NOMO-1 (cell line): ENCODE measurements at regions not wholly inside any gene's neighbourhood (a gene's known extent, or its start where the extent isn't known, plus 50 kb on each side); places are given as distances from the start of the nearest gene placed in this dataset.
"Not testable (repeated sequence)": the region's sequence is repeated elsewhere in the genome, so short reads cannot be mapped to it uniquely, and the experiment has no call there.

Experiments
- DNase-seq, 2 experiments: peaks; one replicate each; lab custom pipeline; 2025; ENCODE audit not compliant: unreplicated experiment in 2 of 2; lab: John Stamatoyannopoulos, UW

DNA sequence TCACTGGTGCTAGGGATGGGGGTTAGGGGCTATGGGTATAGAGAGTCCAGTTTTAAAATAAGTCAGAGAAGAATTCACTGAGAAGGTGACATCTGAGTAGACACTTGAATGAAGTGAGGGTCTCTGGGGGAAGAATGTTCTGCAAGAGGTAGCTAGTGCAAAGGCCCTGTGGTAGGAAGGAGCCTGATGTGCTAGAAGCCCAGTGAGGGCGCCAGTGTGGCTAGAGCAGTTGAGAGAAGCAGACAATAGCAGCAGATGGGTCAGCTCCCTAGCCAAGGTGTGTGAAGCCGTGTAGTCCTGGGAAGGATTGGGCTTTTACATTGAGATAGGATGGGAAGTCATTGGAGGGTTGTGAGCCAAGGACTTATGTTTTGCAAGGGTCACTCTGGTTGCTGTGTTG, 105.8 kb upstream of the PELI1 start:
- DNase-seq: no peak

DNA sequence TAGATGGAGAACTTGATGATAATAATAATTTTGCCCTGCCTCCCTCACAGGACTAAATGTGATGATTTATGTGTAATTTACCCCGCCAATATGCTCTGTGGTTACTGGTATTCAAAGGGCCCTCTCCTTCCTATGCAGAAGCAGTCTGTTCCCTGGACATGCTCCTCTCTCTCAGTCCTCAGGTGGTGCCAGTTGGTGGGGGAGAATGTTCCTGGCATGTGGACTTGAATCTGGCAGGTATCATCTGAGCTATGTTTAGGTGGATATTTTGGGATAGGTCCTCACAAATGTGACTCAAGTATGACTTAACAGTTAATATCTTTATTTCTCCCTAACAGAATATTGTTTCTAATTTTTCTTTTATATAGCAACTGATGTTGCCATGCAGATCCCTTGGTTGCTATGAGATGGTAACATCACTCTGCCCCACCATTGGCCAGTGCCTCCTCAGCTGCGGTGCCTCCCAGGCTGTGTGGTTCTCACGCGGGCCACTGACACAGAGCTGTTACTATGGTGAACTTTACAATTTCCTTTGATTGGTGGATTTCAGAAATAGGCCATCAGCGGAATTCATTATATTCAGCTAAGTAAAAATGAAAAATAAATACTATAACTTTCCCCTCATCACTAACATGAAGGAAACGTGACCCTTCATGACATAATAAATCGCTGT, 106.7 kb upstream of the PELI1 start:
- DNase-seq: no peak

DNA sequence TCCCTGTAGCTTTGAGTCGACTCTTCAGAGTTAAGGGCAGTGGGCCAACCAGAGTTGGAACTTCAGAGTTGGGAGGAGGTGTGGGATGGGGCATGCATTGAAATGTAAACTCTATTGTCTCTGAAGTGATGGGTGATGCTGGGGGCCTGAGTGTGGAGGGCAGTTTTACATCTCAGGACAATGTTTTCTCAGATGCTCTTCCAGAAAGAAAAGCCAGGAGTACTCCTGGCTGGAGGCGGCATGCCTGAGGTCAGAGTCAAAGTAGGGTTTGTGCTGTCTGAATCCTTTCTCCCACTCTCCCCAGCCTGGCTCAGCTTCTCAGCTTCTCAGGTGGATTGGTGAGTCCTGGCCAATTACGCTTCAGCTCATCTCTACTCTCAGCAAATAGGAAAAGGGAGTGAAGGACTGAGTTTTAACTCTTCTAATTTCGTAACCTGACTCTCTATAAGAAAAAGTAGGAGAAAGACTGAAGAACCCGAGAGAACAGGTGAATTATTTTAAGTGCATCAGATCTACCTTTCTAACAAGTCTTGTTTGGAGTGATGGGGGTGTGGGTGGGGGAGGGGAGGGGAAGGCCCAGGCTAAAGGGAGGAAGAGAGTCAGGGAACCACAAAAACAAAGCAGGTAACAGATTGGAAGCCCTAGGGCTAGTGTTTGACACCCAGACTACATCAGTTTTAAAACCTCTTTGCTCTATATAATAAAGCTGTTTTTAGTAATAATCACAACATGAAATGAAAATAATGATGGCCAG, 107.5 kb upstream of the PELI1 start:
- no peak for DNase-seq

DNA sequence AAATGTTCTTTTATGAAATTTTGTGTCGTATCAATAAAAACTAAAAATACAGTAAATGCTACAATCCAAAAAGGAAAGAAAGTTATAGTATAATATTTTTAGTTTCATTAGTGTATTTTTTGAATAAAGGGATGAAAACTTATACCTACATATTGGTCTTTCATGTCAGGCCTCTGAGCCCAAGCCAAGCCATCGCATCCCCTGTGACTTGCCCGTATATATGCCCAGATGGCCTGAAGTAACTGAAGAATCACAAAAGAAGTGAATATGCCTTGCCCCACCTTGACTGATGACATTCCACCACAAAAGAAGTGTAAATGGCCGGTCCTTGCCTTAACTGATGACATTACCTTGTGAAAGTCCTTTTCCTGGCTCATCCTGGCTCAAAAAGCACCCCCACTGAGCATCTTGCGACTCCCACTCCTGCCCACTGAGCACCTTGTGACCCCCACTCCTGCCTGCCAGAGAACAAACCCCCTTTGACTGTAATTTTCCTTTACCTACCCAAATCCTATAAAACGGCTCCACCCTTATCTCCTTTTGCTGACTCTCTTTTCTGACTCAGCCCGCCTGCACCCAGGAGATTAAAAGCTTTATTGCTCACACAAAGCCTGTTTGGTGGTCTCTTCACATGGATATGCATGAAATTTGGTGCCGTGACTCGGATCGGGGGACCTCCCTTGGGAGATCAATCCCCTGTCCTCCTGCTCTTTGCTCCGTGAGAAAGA, 108.2 kb upstream of the PELI1 start:
- not testable (repeated sequence) for DNase-seq

DNA sequence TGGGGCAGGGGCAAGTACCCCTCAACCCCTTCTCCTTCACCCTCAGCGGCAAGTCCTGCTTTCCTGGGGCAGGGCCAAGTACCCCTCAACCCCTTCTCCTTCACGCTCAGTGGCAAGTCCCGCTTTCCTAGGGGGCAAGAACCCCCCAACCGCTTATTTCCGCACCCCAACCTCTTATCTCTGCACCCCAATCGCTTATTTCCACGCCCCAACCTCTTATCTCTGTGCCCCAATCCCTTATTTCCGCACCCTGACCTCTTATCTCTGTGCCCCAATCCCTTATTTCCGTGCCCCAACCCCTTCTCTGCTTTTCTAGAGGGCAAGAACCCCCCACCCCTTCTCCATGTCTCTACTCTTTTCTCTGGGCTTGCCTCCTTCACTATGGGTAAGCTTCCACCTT, 109.2 kb upstream of the PELI1 start:
- not testable (repeated sequence) for DNase-seq

DNA sequence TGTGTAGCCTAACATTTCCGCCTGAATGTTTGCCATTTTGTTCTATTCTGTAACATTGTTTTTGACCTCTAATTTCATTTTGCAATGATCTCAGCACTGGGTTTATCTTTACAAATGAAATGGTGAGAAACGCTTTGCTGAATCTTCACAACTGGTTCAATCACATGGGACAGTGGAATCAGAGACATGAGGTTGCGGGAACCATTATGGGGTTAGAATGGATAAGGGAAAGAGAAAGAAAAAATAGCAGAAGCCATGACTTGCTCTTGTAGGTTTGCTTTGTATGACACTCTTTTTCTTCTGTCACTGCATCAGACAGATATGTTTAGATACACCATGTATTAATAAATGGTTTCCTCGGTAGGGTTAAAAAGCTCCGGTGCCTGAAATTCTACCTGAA, 114.3 kb upstream of the PELI1 start:
- DNase-seq: no peak

DNA sequence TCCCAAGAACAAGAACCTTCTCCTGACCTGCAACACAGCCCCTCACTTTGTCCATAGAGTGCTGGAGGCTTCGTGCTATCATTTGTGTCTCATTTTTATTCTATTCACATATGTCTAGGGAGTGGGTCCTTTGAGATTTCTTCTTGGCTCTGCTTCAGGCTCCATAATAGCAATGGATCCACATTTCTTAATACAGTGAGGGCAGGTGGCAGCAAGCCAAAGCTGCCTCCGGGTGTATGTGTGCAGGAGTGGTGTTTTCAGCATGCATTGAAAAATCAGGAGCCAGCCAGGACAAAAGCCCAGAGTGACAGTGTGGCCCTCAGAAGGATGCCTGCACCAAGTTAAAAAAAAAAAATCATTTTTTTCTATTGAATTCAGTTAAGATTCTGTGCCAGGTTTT, 115.1 kb upstream of the PELI1 start:
- no peak for DNase-seq

DNA sequence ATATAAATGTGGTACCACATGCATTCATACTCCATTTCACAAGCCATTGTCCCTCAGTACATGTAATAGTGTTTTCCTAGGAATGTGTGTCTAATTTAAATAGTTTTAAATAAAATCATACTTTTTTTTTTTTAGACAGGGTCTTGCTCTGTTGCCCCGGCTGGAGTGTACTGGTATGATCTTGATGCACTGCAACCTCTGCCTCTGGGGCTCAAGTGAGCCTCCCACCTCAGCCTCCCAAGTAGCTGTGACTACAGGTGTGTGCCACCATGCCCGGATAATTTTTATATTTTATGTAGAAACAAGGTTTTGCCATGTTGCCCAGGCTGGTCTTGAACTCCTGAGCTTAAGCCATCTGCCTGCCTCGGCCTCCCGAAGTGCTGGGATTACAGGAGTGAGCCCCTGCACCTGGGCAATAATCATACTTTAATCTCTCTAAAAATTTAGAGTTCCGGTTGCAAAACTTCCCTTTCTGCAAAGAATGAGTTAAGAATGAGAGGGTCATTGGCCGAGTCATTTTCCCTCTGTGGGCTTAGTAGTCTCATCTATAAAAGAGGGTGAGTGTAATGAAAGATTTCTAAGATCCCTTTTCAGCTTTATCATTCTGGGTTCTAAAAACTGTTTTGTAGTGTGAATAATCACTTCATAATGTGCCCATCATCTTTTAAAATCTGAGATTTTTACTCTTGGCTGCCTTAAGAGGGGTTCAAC, 116.0 kb upstream of the PELI1 start:
- peak in 1 of 2 experiments; percentile 38 for DNase-seq

DNA sequence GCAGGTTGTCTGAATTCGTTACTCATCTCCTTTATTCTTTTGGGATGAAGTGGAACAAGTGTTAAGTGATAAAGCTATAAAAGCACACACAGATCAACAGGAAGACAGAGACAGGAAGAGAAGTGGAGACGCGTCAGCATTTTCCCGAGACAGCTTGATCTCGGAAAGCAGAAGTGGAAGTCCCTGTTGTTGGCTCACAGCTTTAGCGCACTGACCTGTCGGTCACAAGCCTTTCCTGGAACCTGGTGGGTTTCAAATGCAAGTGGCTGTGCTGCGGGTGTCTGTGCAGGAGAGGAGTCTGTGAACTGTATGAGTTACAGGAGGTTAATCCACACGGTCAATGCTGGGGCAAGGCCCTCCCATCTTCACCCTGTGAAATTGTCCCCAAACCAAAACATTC, 116.6 kb upstream of the PELI1 start:
- peak; percentile 75 to 91 for DNase-seq

DNA sequence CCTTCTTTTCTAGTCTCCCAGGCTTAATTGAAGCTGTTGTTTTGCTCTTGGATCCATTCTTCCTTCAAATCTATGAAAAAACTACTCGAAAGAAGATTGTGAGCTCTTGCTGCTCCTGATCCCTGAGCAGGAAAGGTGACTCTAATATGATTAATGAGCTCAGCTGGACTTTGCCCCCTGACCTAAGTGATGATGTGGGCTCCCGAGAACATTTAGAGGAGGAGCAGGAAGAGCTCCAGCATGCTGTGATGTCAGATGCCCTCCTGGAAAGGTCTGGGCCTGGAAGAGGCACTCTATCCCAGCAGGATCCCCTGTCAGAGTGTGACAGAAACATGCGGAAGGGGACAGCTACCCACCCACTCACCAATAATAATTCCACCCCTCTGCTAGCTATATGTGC, 117.9 kb upstream of the PELI1 start:
- DNase-seq: no peak

DNA sequence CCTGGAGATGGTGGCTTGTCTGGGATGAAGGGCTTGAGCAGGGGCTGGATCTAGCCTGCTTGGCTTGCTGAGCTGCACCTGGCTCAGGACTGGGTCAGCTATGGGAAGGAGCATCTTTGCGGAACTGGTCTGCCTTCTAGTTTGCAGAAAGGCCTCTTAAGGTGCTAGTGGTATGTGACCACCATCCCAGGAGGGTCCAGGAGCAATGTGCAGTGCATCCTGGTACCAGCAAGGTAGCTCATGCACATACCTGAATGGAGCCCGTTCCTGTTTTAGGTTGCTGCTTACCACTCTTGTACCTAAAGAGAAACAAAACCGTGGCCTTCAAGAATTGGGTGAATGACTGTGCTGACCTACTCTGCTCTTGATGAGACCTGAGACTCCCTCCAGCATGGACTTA, 118.6 kb upstream of the PELI1 start:
- no peak for DNase-seq

DNA sequence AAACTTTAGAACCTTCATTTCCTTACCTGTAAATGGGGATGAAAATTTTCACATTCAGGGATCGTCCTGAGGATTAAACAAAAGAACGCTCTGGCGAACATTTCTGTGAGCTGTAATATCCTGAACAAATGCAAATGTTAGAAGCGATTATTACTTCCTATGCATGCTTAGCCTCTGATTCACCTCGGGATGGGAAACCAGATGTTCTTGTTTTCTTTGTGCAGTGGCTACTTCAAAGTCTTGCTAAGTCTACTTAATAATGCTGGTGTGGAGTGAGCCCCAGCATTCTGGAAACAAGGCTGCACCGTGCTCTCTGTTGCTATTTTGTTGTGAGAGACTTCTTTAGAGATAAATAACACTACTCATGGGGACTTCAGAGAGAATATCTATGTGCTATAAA, 119.1 kb upstream of the PELI1 start:
- no peak for DNase-seq

DNA sequence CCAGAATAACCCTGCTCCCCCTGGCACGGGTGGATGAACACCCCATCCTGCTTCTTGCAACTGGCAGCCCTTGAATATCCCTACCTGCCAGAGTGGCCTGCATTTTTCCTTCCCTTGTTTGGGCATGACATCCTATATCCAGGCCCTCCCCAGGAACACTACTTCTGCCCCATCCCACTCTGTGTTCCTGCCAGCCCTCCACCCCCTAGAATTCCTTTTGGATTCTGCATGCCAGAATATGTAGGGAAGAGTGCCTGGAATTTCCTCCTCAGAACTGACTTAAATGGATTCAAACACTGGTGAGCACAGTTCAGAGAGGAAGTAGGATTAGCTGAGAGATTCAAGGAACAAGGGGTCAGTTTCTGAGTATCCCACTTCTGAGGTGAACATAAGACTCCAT, 123.5 kb upstream of the PELI1 start:
- no peak for DNase-seq

DNA sequence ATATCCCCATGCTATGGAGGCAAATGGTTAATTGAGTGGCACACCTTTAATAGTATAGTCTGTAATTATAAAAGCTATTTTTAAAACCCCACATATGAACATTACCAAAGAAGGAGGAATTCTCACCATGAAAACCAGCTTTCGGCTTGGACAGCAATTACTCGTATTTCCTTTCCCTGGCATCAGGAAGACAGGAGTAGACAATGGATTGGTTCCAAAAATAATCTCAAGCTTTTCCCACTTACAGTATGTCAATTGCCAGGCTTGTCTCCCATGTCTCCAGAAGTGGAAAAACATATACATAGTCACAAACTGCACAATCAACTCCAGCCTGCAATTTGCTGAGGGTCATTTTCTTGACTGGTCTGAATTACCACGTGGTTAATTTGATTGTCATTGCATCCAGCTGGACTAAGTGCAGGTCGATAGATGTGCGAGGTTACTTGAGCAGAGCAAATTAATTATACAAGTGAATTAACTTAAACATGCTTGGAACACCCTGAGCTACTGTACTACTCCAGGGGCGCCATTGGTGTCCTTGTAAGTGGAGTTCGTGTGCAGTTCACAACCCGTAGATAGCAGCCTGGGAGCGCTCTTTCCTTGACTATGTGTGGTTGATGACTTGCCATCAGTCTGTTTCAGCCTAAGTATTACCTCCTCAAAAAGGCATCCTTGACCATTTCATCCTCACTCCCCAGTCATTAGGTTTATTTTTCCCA, 124.3 kb upstream of the PELI1 start:
- no peak for DNase-seq

DNA sequence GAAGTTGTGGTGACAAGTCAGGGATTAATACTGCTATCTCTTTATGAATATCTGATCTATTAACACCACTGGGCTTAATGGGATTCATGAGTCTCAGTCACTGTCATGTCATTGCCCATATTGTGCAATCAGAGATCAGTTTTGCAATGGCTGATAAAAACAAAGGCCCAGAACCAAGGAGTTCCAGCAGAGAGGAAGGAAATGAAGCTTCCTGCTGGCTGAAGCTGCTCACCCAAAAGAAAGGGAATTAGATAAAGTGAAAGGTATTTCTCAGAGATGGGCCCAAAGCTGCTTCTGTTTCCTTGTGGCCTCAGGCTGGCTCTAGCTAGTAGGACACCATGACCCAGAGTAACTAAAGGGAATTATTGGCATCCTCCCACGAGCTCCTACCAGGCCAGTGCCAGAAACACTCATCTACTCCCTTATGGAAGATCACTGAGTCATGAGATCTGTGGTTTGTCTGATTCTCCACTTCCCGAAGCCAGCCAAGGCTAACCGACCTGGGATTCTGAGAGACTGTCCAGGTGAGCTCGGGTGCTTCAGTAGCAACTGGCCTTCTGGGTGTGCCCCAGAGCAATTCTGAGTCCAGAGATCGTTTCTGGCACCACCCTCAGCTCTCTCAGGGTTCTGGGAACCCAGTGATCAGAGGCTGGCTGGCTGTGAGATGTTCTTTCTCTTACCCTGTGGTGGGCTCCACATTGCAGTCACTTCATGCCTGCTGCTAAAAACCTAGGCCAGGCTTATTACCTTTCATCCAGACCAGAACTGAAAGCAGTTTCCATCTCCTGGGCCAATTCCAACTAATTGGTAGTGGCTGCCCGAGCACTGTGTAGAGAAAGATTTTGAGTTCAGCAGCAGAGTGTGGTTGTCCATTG, 129.5 kb upstream of the PELI1 start:
- peak; percentile 58 to 79 for DNase-seq

DNA sequence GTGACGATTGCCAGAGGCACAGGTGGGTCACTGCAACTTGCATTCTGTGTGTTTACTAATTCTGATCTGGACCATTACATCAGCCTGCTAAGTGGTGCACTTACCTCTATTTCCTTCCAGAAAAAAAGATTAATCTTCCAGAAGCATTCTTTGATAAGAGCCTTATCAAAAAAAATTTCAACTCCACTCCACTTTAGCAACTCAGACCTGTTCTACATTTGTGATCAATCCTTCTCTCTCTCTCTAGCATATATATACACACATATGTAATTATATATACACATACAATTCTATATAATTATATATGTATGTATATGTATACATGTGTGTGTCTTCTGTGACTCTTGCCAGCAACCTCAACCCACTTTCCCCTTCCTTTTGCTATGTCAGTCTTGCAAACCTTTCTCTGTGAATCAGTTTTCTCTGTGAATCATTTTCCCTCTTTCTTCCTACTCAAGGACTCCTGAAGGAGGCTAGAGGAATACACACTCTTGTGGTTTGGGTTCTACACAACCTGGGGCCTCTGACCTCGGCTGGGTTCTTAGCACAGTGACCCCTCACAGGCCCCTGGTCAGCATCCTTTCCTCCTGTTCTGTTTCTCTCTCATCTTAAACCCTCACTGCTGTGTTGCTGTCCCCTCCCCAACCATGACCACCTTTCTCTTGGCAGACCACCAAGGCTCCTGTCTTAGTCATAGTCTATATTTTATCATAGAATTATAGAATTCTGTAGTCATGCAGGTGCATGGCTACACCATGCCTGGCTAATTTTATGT, 130.4 kb upstream of the PELI1 start:
- no peak for DNase-seq

DNA sequence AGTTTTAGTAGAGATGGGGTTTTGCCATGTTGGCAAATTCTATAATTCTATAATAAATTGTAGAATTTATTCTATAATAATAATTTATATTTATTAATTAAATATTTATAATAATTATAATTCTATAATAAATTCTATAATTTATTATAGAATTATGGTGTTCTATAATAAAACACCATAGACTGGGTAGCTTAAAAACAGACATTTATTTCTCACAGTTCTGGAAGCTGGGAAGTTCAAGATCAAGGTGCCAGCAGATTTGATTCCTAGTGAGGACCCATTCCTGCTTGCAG, 130.9 kb upstream of the PELI1 start:
- no peak for DNase-seq

DNA sequence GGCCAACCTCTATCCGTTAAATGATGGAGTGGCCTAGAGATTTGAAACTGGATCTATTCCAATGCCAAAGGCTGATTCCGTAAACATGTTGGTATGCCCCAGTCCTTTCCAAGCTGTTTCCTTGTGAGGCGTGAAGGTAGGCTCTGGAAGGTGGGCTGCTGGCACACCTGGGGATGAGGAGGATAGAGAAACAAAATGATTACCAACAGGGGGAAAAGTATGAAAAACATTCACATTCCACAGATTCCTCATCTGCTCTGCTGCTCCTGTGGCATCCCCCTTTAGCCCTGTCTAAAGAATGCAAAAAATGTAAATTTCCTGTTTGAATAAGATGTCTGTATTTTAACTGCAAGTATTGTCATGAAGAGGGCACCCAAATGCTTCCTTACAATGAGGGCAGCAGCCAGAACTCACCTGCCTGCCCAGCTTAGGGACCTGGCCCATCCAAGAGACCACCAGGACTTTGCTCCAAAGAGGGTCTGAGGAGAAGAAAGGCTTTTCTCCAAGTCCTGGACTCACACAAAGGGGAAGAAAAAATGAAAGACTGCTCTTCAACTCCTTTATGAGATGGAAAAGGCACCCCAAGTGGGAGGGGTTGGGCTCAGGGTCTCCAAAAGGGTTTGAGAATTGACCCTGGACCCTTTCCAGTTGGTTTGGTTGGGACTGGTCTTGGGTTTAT, 132.3 kb upstream of the PELI1 start:
- DNase-seq: no peak
